GM12878 (cell line): ENCODE measurements at regions not wholly inside any gene's neighbourhood (a gene's known extent, or its start where the extent isn't known, plus 50 kb on each side); places are given as distances from the start of the nearest gene placed in this dataset.

ENCODE experiments used
- ATAC-seq: fragments of 200-7000 bp; cut with Tn5 transposase; 3 replicates; pipeline ENCODE4 v1.9.1; 2020; ENCODE audit warnings: mild to moderate bottlenecking, moderate library complexity
- BruUV-seq: library from RNA; stranded (reverse); fragments of 400-500 nt; replicated peaks from 2 replicates; lab custom pipeline; 2021; lab: Mats Ljungman, UMichigan
- CTCF ChIA-PET: fragments of 300-600 bp; sonication (Branson Sonifier 250); formaldehyde crosslinking; extraction: SDS; loops from one replicate; lab custom pipeline; 2021; ENCODE audit warnings: inconsistent platforms; lab: Yijun Ruan, JAX
- POLR2A ChIA-PET: fragments of 350-600 bp; formaldehyde crosslinking; extraction: SDS; loops from one replicate; lab custom pipeline; 2021; ENCODE audit warnings: inconsistent platforms; lab: Charles Lee
- RAD21 ChIA-PET: fragments of 300-600 bp; sonication (Branson Sonifier 250); formaldehyde crosslinking; loops from one replicate; lab custom pipeline; 2023; ENCODE audit warnings: antibody characterized with exemption; ENCODE audit not compliant: unreplicated experiment; lab: Charles Lee
- SMC1A ChIA-PET: fragments of 300-600 bp; sonication (Branson Sonifier 250); formaldehyde crosslinking; loops from one replicate; lab custom pipeline; 2023; ENCODE audit not compliant: unreplicated experiment, uncharacterized antibody; lab: Charles Lee
- DNase-seq: peaks from one replicate; pipeline ENCODE4 v3.0.0-alpha.2; 2011; ENCODE audit warnings: low read depth, low spot score
- FAIRE-seq: peaks from 3 replicates; lab custom pipeline; 2011; peaks lifted over from hg19 to GRCh38; lab: Jason Lieb, UNC
- H2AFZ ChIP-seq: 2 replicates; pipeline ENCODE4 v1.6.0; 2011; ENCODE audit warnings: low read depth, low read length, control low read depth; ENCODE audit not compliant: control insufficient read depth
- H3K27ac ChIP-seq: 2 replicates; pipeline ENCODE4 v1.5.1; 2011; ENCODE audit warnings: control low read depth; ENCODE audit not compliant: control insufficient read depth, insufficient read depth
- H3K27me3 ChIP-seq, 2 experiments: replicated peaks in 1 of 2; 2 replicates each; pipeline versions ENCODE4 v1.6.0 to v1.6.1; 2011; ENCODE audit warnings: low read length in 1 of 2; ENCODE audit not compliant: control insufficient read depth in 2 of 2, insufficient read depth in 2 of 2
- H3K36me3 ChIP-seq, 2 experiments: 2 replicates each; pipeline ENCODE4 v1.5.1; 2011; ENCODE audit warnings: low read length in 1 of 2; ENCODE audit not compliant: control insufficient read depth in 2 of 2, insufficient read depth in 2 of 2
- H3K4me1 ChIP-seq: 2 replicates; pipeline ENCODE4 v1.6.1; 2011; ENCODE audit warnings: mild to moderate bottlenecking, low read length, moderate library complexity, mixed read lengths; ENCODE audit not compliant: control insufficient read depth, insufficient read depth
- H3K4me2 ChIP-seq: 2 replicates; pipeline ENCODE4 v1.6.0; 2011; ENCODE audit warnings: control low read depth; ENCODE audit not compliant: control insufficient read depth, insufficient read depth
- H3K4me3 ChIP-seq: fragments of 200-600 bp; sonication (generic); 2 replicates; pipeline ENCODE4 v1.5.1; 2016
- H3K79me2 ChIP-seq: 2 replicates; pipeline ENCODE4 v1.6.0; 2011; ENCODE audit warnings: low read length; ENCODE audit not compliant: control insufficient read depth, insufficient read depth
- H3K9ac ChIP-seq: 2 replicates; pipeline ENCODE4 v1.8.0; 2011; ENCODE audit warnings: low read length, control low read depth, mixed read lengths; ENCODE audit not compliant: control insufficient read depth, insufficient read depth
- H3K9me3 ChIP-seq: replicated peaks from 3 replicates; pipeline ENCODE4 v1.5.1; 2011; ENCODE audit warnings: mild to moderate bottlenecking, low read length; ENCODE audit not compliant: control insufficient read depth, insufficient read depth
- H4K20me1 ChIP-seq: 2 replicates; pipeline ENCODE4 v1.6.0; 2011; ENCODE audit not compliant: control insufficient read depth, insufficient read depth
- CBFB ChIP-seq: IDR thresholded peaks from 2 replicates; pipeline ENCODE4 v1.6.1; 2016; ENCODE audit warnings: antibody characterized with exemption, low read depth
- FOXK2 ChIP-seq: fragments of 450-650 bp; IDR thresholded peaks from 2 replicates; pipeline ENCODE4 v1.6.1; 2017; ENCODE audit warnings: mild to moderate bottlenecking, moderate library complexity
- KDM1A ChIP-seq: fragments of 200-600 bp; sonication (generic); IDR thresholded peaks from 2 replicates; pipeline ENCODE4 v1.6.1; 2016; ENCODE audit warnings: borderline replicate concordance
- LARP7 ChIP-seq: fragments of 450-650 bp; IDR thresholded peaks from 2 replicates; pipeline ENCODE4 v1.6.1; 2017; ENCODE audit warnings: mild to moderate bottlenecking
- MYC ChIP-seq: IDR thresholded peaks from 2 replicates; pipeline ENCODE4 v1.6.1; 2011; ENCODE audit warnings: mild to moderate bottlenecking, low read length, moderate library complexity, inconsistent platforms; ENCODE audit not compliant: insufficient read depth, insufficient replicate concordance, insufficient read length, severe bottlenecking
- NKRF ChIP-seq: fragments of 450-650 bp; conservative IDR thresholded peaks from 2 replicates; pipeline ENCODE4 v1.6.1; 2017; ENCODE audit warnings: mild to moderate bottlenecking, moderate library complexity
- RUNX3 ChIP-seq: IDR thresholded peaks from 2 replicates; pipeline ENCODE4 v1.6.1; 2012; ENCODE audit warnings: low read length, inconsistent platforms
- SRF ChIP-seq, 2 experiments: IDR thresholded peaks; 2 replicates each; pipeline ENCODE4 v1.6.1; 2011; ENCODE audit warnings: low read depth in 2 of 2, low read length in 2 of 2, mild to moderate bottlenecking in 1 of 2, moderate library complexity in 1 of 2
- TCF3 ChIP-seq: IDR thresholded peaks from 2 replicates; pipeline ENCODE4 v1.6.1; 2012; ENCODE audit warnings: low read depth, mild to moderate bottlenecking, low read length, borderline replicate concordance; ENCODE audit not compliant: insufficient read depth
- ZBTB40 ChIP-seq: fragments of 450-650 bp; IDR thresholded peaks from 2 replicates; pipeline ENCODE4 v1.6.1; 2016; ENCODE audit warnings: mild to moderate bottlenecking, moderate library complexity, borderline replicate concordance
- WGBS: methylation state at CpG from one replicate; pipeline ENCODE4 v1.1.6; 2016; ENCODE audit warnings: low lambda C conversion rate; ENCODE audit not compliant: insufficient replicate concordance, insufficient coverage; ENCODE audit errors: missing lambda C conversion rate; 5-methylcytosine and 5-hydroxymethylcytosine counted together
- in situ Hi-C: fragments of 300-500 bp; cut with MboI; formaldehyde crosslinking; loops from 9 replicates; pipeline ENCODE4 v1.14.3; 2018; ENCODE audit warnings: mixed read lengths
- intact Hi-C: fragments of 100-400 bp; cut with micrococcal nuclease; formaldehyde crosslinking; loops from one replicate; pipeline ENCODE4 v1.14.2; 2022; ENCODE audit not compliant: unreplicated experiment

GRCh38 chr3:164224126-164224525 lies 854.2 kb downstream of the SI start:
- TF ChIP-seq ZBTB40 (no peak), RUNX3 (no peak), SRF (IDR thresholded peaks at IDR 0.05; ENCODE audit: low read depth in 2 of 2, low read length in 2 of 2) (no peak), LARP7 (no peak), FOXK2 (no peak), NKRF (no peak), MYC (no peak), CBFB (no peak), TCF3 (no peak), KDM1A (no peak)

More at GRCh38 chr3:164224126-164224525, 854.2 kb downstream of the SI start:
- ATAC-seq (no peak), FAIRE-seq (no peak), DNase-seq (no peak)
- CTCF ChIA-PET: no interaction called here
- Histone ChIP-seq H2AFZ (no peak overlapping the region), H3K9me3 (no peaks in the 10 kb centered on the region), H3K9ac (no peak overlapping the region), H3K36me3 (no peaks in the 10 kb centered on the region), H3K27ac (no peak overlapping the region), H4K20me1 (no peaks in the 10 kb centered on the region), H3K4me3 (no peak overlapping the region), H3K27me3 (no peaks in the 10 kb centered on the region), H3K4me1 (no peaks in the 10 kb centered on the region), H3K79me2 (no peaks in the 10 kb centered on the region), H3K4me2 (no peak overlapping the region)
- POLR2A ChIA-PET: no interaction called here
- WGBS: 0% methylated on average over 1 of the region's 1 CpG
- intact Hi-C loops (no loop called here), in situ Hi-C loops (no loop called here)
- RAD21 ChIA-PET: no interaction called here
- SMC1A ChIA-PET: interaction anchor here (1.1 kb wide), 1 partner anchor 54 kb away, joined by 3 read pairs; no protein-coding TSS in a partner anchor
- BruUV-seq: no TSS peak
